ENCODE measurements at regions not wholly inside any gene's neighbourhood (a gene's known extent, or its start where the extent isn't known, plus 50 kb on each side); places are given as distances from the start of the nearest gene placed in this dataset.

GRCh38 chr4:24422644-24423043, 161.7 kb downstream of the DHX15 start:
- TF ChIP-seq MAX (IDR thresholded peaks at IDR 0.05): no peak
- no peak for TF ChIP-seq EGR1 (IDR thresholded peaks at IDR 0.05; ENCODE audit: low read depth in 2 of 2)
- TF ChIP-seq REST (IDR thresholded peaks at IDR 0.05): no peak
- TF ChIP-seq CTCF (IDR thresholded peaks at IDR 0.05; ENCODE audit: low read depth, low read length, missing input control): no peak
- TF ChIP-seq RAD21 (IDR thresholded peaks at IDR 0.05): no peak
- TF ChIP-seq ATF3 (IDR thresholded peaks at IDR 0.05): no peak
- no peak for TF ChIP-seq YY1 (IDR thresholded peaks at IDR 0.05)
- no peak for TF ChIP-seq TAF1 (conservative IDR thresholded peaks at IDR 0.05)
- no peak for TF ChIP-seq JUND (IDR thresholded peaks at IDR 0.05)
- TF ChIP-seq FOXA1 (IDR thresholded peaks at IDR 0.05): no peak
- no peak for TF ChIP-seq SP1 (IDR thresholded peaks at IDR 0.05)
- no peak for TF ChIP-seq ZBTB33 (IDR thresholded peaks at IDR 0.05)
- no peak for TF ChIP-seq GABPA (IDR thresholded peaks at IDR 0.05 in 1 of 2, conservative IDR thresholded peaks at IDR 0.05 in 1 of 2)
